Stimulated activated CD4-positive, alpha-beta T cell treated with anti-CD3 and anti-CD28 coated beads, Interleukin-12 subunit alpha, Interleukin-12 subunit beta, amount 100 ng/mL, for 48 hours (primary cell): ENCODE measurements at regions not wholly inside any gene's neighbourhood (a gene's known extent, or its start where the extent isn't known, plus 50 kb on each side); places are given as distances from the start of the nearest gene placed in this dataset.

Experiments used
- DNase-seq, 3 donors: peaks; one replicate each; pipeline ENCODE4 v3.0.0-alpha.2; 2020; ENCODE audit warnings: low read depth in 2 of 3, low spot score in 1 of 3

DNA sequence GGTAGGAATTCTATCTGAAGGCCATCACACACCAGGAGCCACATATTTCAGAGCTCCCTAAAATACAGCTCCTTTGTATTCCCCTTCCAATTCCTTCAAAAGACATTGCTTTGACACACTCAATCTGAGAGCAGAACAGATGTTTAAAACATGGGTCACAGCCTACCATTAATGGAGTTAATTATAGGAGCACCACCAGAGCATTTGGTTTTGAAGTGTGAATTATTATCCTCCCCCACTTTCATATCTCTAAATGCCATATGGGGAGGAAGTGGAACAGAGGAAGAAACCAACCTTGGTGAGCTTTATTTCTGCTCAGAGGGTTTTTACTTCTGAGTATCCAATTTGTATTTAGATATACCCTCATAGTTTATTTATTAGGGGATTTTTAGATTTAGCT, 50.7 kb upstream of the TNFRSF21 start:
- no peak for DNase-seq

DNA sequence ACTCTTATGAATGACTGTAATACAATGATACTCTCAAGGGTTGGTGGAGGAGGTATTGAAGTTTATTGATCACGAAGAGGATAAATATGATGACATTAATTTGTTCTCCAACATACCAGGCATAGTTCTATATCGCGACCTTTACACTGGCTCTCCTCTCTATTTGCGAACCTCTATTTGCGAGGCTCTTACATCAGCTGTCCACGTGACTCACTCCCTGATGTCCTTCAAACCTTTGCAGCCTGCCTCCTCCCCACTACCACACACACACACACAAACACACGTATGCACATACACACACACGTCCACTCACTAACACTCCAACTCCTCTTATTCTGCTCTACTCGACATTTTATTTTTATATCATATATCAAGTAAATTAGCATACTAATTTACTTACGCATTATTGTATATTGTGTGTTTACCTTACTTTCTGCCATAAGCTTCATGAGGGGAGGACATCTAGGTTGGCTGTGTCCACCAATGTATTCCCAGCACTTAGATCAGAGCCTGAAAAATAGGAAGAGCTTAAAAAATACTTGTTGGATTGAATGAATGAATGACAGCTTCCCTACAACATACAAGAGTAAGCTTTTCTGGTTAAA, 53.3 kb upstream of the TNFRSF21 start:
- DNase-seq = no peak

- no peak for DNase-seq
Observed at GRCh38 chr6:47363736-47364135, 54.0 kb upstream of the TNFRSF21 start.

DNA sequence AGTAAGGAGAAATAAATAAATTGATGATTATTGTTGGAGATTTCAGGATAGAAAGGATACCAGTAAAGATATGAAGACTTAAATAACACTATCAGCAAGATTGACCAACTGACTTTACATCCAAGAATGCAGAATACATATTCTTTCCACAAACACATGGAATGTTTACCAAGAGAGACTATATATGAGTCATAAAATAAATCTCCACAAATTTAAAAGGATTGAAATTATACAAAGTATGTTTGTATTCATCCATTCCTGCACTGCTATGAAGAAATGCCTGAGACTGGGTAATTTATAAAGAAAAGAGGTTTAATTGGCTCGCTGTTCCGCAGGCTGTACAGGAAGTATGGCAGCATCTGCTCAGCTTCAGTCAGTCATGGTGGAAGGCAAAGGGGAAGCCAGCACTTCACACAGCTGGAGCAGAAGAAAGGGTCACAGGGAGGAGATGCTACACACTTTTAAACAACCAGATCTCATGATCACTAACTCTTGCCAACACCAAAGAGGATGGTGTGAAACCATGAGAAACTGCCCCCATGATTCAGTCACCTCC, 56.7 kb upstream of the TNFRSF21 start:
- DNase-seq = no peak

DNA sequence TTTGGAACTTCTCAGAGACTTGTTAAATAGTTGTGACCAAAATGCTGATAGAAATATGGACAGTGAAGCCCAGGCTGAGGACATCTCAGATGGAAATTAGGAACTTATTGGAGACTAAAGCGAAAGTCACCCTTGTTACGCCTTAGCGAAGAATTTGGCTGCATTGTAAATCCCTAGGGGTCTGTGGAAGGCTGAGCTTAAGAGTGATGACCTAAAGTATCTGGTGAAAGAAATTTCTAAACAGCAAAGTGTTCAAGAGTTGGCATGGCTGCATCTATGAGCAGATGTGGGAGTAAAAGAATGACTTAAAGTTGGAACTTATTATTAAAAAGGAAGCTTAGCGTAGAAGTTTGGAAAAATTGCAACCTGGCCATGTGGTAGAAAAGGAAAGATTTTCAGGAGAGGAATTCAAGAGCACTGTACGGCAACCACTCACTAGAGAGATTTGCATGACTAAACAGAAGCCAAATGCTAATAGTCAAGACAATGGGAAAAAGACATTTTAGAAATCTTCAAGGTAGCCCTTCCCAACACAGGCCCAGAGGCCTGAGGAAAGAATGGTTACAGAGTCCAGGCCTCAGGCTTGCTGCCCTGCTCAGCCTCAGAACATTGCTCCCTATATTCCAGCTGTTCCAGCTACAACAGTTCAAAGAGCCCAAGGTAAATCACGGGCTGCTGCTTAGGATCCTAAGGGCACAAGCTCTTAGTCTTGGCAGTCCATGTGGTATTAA, 61.6 kb upstream of the TNFRSF21 start:
- no peak for DNase-seq

GRCh38 chr6:47371870-47372255, 62.2 kb upstream of the TNFRSF21 start:
- no peak for DNase-seq

GRCh38 chr6:47372318-47372717, 62.6 kb upstream of the TNFRSF21 start:
- no peak for DNase-seq

- DNase-seq = no peak
Observed at GRCh38 chr6:47375426-47375825, 65.7 kb upstream of the TNFRSF21 start.

DNA sequence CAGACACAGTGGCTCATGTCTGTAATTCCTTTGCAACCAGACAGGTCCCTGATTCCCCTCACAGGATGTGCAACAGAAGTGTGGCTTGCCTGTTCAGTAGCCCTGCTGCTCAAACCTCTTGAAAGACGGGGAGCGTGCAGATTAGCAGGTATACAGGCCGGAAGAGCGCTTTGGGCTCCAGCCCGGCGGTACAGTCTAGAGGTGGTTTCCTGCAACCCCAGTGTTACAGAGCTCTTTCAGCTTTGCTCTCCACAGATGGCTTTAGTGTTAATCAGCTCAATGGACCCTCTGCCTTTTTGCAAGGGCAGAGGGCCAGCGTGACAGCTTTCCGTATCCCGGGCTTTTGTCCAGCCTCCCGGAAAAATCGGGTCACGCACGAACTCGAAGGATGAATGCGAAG, 67.2 kb upstream of the TNFRSF21 start:
- DNase-seq = peak in 1 of 3 donors; percentile 0

- DNase-seq = no peak
Observed at GRCh38 chr6:47377971-47378370, 68.3 kb upstream of the TNFRSF21 start.

- DNase-seq = no peak
Observed at GRCh38 chr6:47379328-47379727, 69.6 kb upstream of the TNFRSF21 start.

- no peak for DNase-seq
Observed at GRCh38 chr6:47380251-47380650, 70.5 kb upstream of the TNFRSF21 start.

DNA sequence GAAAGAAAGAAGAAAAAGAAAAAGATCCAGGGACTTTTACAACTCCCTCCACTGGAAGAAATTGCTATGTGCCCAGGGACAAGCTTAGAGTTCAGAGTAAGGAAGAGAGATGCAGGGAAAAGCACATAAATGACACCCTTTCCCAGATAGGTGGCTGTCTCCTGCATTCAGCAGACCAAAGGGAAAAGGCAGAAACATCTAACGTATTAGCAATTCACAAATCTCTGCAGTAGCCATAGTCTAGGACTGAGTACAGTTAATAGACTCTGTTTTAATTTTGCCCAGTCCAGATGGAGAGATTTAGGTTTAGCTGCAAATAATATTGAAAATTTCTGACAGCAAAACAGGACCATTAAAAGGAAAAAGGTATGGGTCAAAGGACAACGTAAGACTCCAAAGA, 71.3 kb upstream of the TNFRSF21 start:
- DNase-seq = no peak

DNA sequence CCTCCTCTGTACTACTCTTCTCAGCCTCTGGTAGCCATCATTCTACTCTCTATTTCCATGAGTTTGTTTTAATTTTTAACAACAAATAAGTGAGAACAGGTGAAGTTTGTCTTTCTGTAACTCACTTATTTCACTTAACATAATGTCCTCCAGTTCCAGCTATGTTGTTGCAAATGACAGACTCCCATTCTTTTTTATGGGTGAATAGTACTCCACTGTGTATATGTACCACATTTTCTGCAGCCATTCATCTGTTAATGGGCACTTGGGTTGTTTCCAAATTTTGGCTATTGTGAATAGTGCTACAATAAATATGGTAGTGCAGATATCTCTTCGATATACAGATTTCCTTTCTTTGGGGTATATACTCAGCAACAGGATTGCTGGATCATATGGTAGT, 73.7 kb upstream of the TNFRSF21 start:
- DNase-seq = no peak

DNA sequence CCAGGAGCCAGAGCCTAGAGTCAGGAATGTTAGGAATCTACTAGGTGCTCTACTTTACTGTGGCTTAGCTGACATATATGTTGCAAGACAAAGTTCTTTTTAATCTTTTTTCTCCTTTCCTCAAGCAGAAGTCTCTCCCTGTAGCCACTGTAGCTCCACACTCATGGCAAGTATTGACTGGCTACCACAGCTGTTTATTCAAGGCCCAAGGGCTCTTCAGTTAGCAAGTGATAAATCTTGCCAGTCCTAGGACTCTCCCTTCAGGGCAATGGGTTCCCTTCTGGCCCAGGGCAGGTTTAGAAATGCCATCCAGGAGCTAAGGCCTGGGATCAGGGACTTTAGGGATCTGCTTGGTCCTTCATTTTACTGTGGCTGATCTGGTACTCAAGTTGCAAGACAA, 82.0 kb upstream of the TNFRSF21 start:
- no peak for DNase-seq

DNA sequence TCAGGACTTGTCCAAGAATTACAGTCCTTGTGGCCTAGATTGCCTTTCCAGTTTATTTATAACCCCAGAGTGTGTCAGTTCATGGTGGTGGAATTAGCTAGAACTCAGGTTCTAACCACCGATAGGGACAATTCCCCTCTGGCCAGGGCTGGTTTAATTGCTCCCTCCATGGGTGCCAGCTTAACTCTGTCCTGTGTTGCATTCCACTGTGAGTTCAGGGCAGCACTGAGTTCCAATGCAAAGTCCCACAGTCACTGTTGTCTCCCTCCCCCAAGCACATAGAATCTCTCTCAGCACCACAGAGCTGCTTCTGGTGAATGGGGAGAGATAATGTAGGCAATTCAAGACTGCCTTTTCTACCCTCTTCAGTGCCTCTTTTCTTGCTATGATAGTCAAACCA, 82.5 kb upstream of the TNFRSF21 start:
- no peak for DNase-seq

- DNase-seq = no peak
Observed at GRCh38 chr6:47396401-47397069, 81.1 kb upstream of the CD2AP start.

DNA sequence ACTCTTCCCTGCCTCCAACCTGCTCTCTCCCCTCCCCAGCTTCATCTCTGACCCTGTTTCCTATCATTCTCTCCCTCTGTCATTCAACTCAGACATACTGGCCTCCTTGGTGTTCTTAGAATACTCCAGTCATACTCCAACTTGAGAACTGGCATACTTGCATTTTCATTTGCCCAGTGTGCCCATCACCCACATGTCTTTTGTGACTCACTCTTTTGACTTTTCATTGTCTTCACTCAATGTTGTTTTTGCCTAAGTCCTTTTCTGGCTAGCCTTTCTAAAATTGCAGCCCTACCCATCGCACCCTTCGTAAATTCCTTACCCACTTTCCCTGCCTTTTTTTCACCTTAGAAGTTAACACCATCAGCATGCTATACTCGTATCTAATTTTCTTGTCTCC, 77.0 kb upstream of the CD2AP start:
- no peak for DNase-seq

- DNase-seq = no peak
Observed at GRCh38 chr6:47402081-47402480, 75.5 kb upstream of the CD2AP start.

DNA sequence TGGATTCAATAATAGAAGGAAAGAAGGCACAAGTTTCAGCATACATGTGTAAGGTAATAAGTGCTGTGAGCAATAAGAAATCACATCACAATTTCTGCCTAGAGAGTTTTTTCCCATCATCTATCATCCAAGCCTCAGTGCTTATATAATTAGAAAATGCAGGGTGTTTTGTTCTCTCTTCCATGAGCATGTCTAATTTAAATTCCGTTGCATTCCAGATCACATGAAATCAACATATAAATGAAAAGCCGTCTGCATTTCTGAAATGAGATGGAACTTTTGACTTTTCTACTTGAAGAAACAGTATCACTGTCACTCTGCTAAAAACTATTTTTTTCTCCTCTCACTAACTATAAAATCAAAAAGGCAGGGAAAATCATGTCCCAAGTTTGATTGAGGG, 74.5 kb upstream of the CD2AP start:
- no peak for DNase-seq

DNA sequence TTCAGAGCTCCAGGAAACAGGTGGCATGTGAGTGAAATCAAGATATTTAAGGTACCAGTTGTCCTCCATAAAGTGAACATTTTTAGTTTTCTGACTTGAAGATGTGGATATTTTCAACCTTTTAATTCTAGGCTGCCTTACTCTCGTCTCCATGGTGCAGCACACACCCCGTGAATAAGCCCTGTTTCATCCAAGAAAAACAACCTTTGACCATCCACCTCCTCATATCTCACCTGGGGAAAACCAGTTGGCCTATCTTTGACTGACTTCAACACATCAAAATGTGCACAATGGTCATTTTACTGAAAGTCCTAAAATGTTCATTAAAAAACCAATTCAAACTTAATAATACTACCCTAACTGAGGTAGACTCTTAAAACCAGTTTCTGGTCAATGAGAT, 73.8 kb upstream of the CD2AP start:
- DNase-seq = no peak

GRCh38 chr6:47404435-47404834, 73.2 kb upstream of the CD2AP start:
- no peak for DNase-seq
